ENCODE measurements at regions not wholly inside any gene's neighbourhood (a gene's known extent, or its start where the extent isn't known, plus 50 kb on each side); places are given as distances from the start of the nearest gene placed in this dataset.

- TF ChIP-seq POLR2A (IDR thresholded peaks at IDR 0.05) (no peak), CTCF (IDR thresholded peaks at IDR 0.05) (no peak)
- H3K4me3 ChIP-seq, result no peak overlapping the region
- H3K4me1 ChIP-seq (replicated peaks in 1 of 2), result no peaks in the 10 kb centered on the region
- 37 to 53% (median 49%) methylated on average over 3 of the region's 3 CpGs for WGBS, 4 donors
- DNase-seq, result no peak
- H3K36me3 ChIP-seq (replicated peaks in 1 of 2), result no peaks in the 10 kb centered on the region
- H3K27me3 ChIP-seq, result no peaks in the 10 kb centered on the region
- no peak overlapping the region for H3K27ac ChIP-seq
- H3K9me3 ChIP-seq (replicated peaks in 1 of 3), result no peaks in the 10 kb centered on the region
- intact Hi-C loops (cut with DNase I), result no loop called here
These were observed 65.0 kb downstream of the CBLN1 start for GRCh38 chr16:49216593-49216992.

- TF ChIP-seq CTCF (IDR thresholded peaks at IDR 0.05) (no peak), POLR2A (IDR thresholded peaks at IDR 0.05) (no peak)
- WGBS, 4 donors, result 35 to 55% (median 49%) methylated on average over 5 of the region's 5 CpGs
These were observed 68.0 kb downstream of the CBLN1 start for GRCh38 chr16:49213594-49213993.

GRCh38 chr16:49204191-49204590, 77.4 kb downstream of the CBLN1 start:
- 75 to 78% (median 77%) methylated on average over 4 of the region's 4 CpGs for WGBS, 4 donors
- Histone ChIP-seq H3K4me3 (no peak overlapping the region), H3K4me1 (replicated peaks in 1 of 2) (no peaks in the 10 kb centered on the region), H3K9me3 (replicated peaks in 1 of 3) (no peaks in the 10 kb centered on the region), H3K36me3 (replicated peaks in 1 of 2) (no peaks in the 10 kb centered on the region), H3K27ac (no peak overlapping the region), H3K27me3 (no peaks in the 10 kb centered on the region)
- no peak for DNase-seq
- intact Hi-C loops (cut with DNase I), result no loop called here
- no peak for TF ChIP-seq POLR2A (IDR thresholded peaks at IDR 0.05)
- TF ChIP-seq CTCF (IDR thresholded peaks at IDR 0.05), result no peak

More at GRCh38 chr16:49213594-49213993, 68.0 kb downstream of the CBLN1 start:
- intact Hi-C loops (cut with DNase I), result no loop called here
- no peaks in the 10 kb centered on the region for H3K27me3 ChIP-seq
- no peak overlapping the region for H3K27ac ChIP-seq
- no peak overlapping the region for H3K4me3 ChIP-seq
- no peak for DNase-seq
- no peaks in the 10 kb centered on the region for H3K9me3 ChIP-seq (replicated peaks in 1 of 3)
- H3K4me1 ChIP-seq (replicated peaks in 1 of 2), result no peaks in the 10 kb centered on the region
- no peaks in the 10 kb centered on the region for H3K36me3 ChIP-seq (replicated peaks in 1 of 2)

GRCh38 chr16:49203361-49203760, 78.3 kb downstream of the CBLN1 start:
- intact Hi-C loops (cut with DNase I), result no loop called here
- Histone ChIP-seq H3K4me3 (no peak overlapping the region), H3K27me3 (no peaks in the 10 kb centered on the region), H3K36me3 (replicated peaks in 1 of 2) (no peaks in the 10 kb centered on the region), H3K9me3 (replicated peaks in 1 of 3) (no peaks in the 10 kb centered on the region), H3K27ac (no peak overlapping the region), H3K4me1 (replicated peaks in 1 of 2) (no peaks in the 10 kb centered on the region)
- TF ChIP-seq CTCF (IDR thresholded peaks at IDR 0.05) (no peak), POLR2A (IDR thresholded peaks at IDR 0.05) (no peak)
- WGBS, 4 donors, result 17 to 35% (median 27%) methylated on average over 1 to 3 of the region's 3 CpGs
- no peak for DNase-seq
